Hepatocyte (in vitro differentiated cells): ENCODE measurements at regions not wholly inside any gene's neighbourhood (a gene's known extent, or its start where the extent isn't known, plus 50 kb on each side); places are given as distances from the start of the nearest gene placed in this dataset.

ENCODE experiments used
- DNase-seq: peaks from one replicate; pipeline ENCODE4 v3.0.0-alpha.2; 2016; ENCODE audit warnings: low spot score
- H2AFZ ChIP-seq: fragments of 200-600 bp; sonication (generic); 2 replicates; pipeline ENCODE4 v1.6.0; 2016; ENCODE audit warnings: antibody characterized with exemption, mild to moderate bottlenecking
- H3K27ac ChIP-seq: fragments of 200-600 bp; sonication (generic); 2 replicates; pipeline ENCODE4 v1.5.1; 2016; ENCODE audit warnings: mild to moderate bottlenecking
- H3K27me3 ChIP-seq: fragments of 200-600 bp; sonication (generic); 2 replicates; pipeline ENCODE4 v1.6.1; 2016
- H3K36me3 ChIP-seq: fragments of 200-600 bp; sonication (generic); replicated peaks from 2 replicates; pipeline ENCODE4 v1.5.1; 2016; ENCODE audit warnings: low read depth; ENCODE audit not compliant: insufficient read depth
- H3K4me1 ChIP-seq: fragments of 200-600 bp; sonication (generic); 2 replicates; pipeline ENCODE4 v1.5.1; 2016; ENCODE audit warnings: mild to moderate bottlenecking, moderate library complexity; ENCODE audit not compliant: insufficient read depth
- H3K4me2 ChIP-seq: fragments of 200-600 bp; sonication (generic); 2 replicates; pipeline ENCODE4 v1.6.0; 2016
- H3K4me3 ChIP-seq: fragments of 200-600 bp; sonication (generic); 2 replicates; pipeline ENCODE4 v1.5.1; 2016; ENCODE audit warnings: mild to moderate bottlenecking
- H3K79me2 ChIP-seq: fragments of 200-600 bp; sonication (generic); 2 replicates; pipeline ENCODE4 v1.6.0; 2017; ENCODE audit warnings: mild to moderate bottlenecking
- H3K9me2 ChIP-seq: fragments of 200-600 bp; sonication (generic); replicated peaks from 2 replicates; pipeline ENCODE4 v1.6.0; 2017; ENCODE audit warnings: mild to moderate bottlenecking; ENCODE audit not compliant: insufficient read depth
- H3K9me3 ChIP-seq: fragments of 200-600 bp; sonication (generic); 2 replicates; pipeline ENCODE4 v1.5.1; 2016; ENCODE audit warnings: low read depth, mild to moderate bottlenecking
- H4K20me1 ChIP-seq: fragments of 200-600 bp; sonication (generic); 2 replicates; pipeline ENCODE4 v1.6.0; 2016; ENCODE audit warnings: mild to moderate bottlenecking; ENCODE audit not compliant: insufficient read depth, poor library complexity, severe bottlenecking
- EZH2 ChIP-seq: fragments of 200-600 bp; sonication (generic); IDR thresholded peaks from 2 replicates; pipeline ENCODE4 v1.6.1; 2016; ENCODE audit warnings: antibody characterized with exemption, mild to moderate bottlenecking, borderline replicate concordance
- EZH2phosphoT487 ChIP-seq: fragments of 200-600 bp; sonication (generic); IDR thresholded peaks from one replicate; pipeline ENCODE4 v1.6.1; 2018; ENCODE audit warnings: antibody characterized with exemption, mild to moderate bottlenecking, low read depth, moderate library complexity; ENCODE audit not compliant: unreplicated experiment, severe bottlenecking
- WGBS: methylation state at CpG from one replicate; pipeline ENCODE4 v1.1.6; 2016; ENCODE audit warnings: low lambda C conversion rate; ENCODE audit errors: missing lambda C conversion rate; 5-methylcytosine and 5-hydroxymethylcytosine counted together
- TF ChIP-seq, protein P1 (sequence below): fragments of 200-600 bp; sonication (generic); IDR thresholded peaks from 2 replicates; pipeline ENCODE4 v1.5.1; 2016; ENCODE audit warnings: antibody characterized with exemption, mild to moderate bottlenecking; ENCODE audit not compliant: poor library complexity

DNA sequence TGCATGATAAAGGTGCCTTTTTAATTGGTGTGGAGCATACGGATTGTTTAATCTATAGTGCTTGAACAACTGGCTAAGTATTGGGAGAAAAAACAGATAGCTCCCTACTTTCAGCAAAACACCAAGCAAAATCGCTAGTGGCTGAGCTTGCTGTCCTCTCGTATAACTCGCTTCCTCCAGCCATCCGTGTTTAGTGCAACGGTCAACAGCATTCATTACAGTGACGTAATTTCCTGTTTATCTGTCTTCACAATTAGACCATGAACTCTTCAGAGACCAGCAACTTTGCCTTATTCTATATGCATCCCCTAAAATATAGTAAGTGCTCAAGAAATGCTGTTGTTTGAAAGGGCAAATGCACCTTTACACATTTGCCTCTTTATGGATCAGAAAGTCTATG, 511.9 kb downstream of the HAPSTR1 start:
- DNase-seq, result no peak
- Histone ChIP-seq H4K20me1 (no peaks in the 10 kb centered on the region), H3K4me2 (no peak overlapping the region), H3K79me2 (no peaks in the 10 kb centered on the region), H3K36me3 (no peaks in the 10 kb centered on the region), H3K4me1 (no peaks in the 10 kb centered on the region), H3K9me2 (no peaks in the 10 kb centered on the region), H3K27ac (no peak overlapping the region), H2AFZ (no peak overlapping the region), H3K9me3 (no peaks in the 10 kb centered on the region), H3K4me3 (no peak overlapping the region), H3K27me3 (no peaks in the 10 kb centered on the region)
- no peak for TF ChIP-seq EZH2
- 72% methylated on average over 7 of the region's 7 CpGs for WGBS

DNA sequence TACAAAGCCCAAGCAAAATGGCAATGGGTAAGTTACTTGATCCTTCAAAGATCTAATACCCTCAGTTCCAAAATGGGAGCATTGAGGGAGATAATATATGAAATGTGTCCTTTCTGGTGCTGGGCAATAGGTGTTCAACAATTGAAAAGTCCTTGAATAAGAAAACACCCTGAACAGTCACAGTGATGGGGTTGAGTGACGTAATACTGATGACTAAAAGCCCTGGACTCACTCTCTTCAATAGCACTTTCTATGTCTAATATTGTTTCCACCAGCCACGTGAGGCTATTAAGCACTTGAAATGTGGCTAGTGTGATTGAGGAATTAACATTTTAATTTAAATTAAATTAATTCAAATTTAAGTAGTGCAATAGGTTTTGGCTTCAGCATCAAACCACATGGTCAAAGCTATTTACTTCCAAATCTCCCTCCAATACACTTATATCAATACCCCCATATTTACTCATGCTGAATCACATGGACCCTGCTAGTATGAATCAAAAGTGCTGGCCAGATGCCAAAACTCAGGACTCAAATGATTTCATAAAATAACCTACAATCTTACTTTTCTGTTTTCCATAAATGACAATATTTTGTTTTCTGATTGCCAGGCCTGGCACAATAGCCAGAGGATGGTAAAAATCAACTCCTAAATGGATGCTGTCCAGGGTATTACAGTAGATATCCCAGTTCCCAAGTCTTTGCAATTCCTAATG, 516.2 kb downstream of the HAPSTR1 start:
- Histone ChIP-seq H3K4me2 (no peak overlapping the region), H3K9me2 (no peaks in the 10 kb centered on the region), H3K79me2 (no peaks in the 10 kb centered on the region), H3K9me3 (no peaks in the 10 kb centered on the region), H4K20me1 (no peaks in the 10 kb centered on the region), H3K27ac (no peak overlapping the region), H3K4me1 (no peaks in the 10 kb centered on the region), H3K27me3 (no peaks in the 10 kb centered on the region), H3K4me3 (no peak overlapping the region), H3K36me3 (no peaks in the 10 kb centered on the region), H2AFZ (no peak overlapping the region)
- no peak for TF ChIP-seq EZH2phosphoT487
- no peak for TF ChIP-seq EZH2
- TF ChIP-seq, protein P1, sequence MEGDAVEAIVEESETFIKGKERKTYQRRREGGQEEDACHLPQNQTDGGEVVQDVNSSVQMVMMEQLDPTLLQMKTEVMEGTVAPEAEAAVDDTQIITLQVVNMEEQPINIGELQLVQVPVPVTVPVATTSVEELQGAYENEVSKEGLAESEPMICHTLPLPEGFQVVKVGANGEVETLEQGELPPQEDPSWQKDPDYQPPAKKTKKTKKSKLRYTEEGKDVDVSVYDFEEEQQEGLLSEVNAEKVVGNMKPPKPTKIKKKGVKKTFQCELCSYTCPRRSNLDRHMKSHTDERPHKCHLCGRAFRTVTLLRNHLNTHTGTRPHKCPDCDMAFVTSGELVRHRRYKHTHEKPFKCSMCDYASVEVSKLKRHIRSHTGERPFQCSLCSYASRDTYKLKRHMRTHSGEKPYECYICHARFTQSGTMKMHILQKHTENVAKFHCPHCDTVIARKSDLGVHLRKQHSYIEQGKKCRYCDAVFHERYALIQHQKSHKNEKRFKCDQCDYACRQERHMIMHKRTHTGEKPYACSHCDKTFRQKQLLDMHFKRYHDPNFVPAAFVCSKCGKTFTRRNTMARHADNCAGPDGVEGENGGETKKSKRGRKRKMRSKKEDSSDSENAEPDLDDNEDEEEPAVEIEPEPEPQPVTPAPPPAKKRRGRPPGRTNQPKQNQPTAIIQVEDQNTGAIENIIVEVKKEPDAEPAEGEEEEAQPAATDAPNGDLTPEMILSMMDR, result no peak
- WGBS, result 88% methylated on average over 2 of the region's 2 CpGs
- no peak for DNase-seq

- no peak overlapping the region for H3K4me3 ChIP-seq
- H3K9me2 ChIP-seq, result no peaks in the 10 kb centered on the region
- H3K27me3 ChIP-seq, result no peaks in the 10 kb centered on the region
- no peak overlapping the region for H2AFZ ChIP-seq
- no peaks in the 10 kb centered on the region for H3K4me1 ChIP-seq
- DNase-seq, result no peak
- no peak overlapping the region for H3K27ac ChIP-seq
- H3K4me2 ChIP-seq, result no peak overlapping the region
- no peaks in the 10 kb centered on the region for H3K9me3 ChIP-seq
- TF ChIP-seq EZH2, result no peak
- TF ChIP-seq, protein P1, result no peak
- no peak for TF ChIP-seq EZH2phosphoT487
- WGBS, result 77% methylated on average over 5 of the region's 5 CpGs
- H3K79me2 ChIP-seq, result no peaks in the 10 kb centered on the region
- no peaks in the 10 kb centered on the region for H4K20me1 ChIP-seq
- H3K36me3 ChIP-seq, result no peaks in the 10 kb centered on the region
Measured at GRCh38 chr16:9610727-9611126, 519.3 kb downstream of the HAPSTR1 start.

DNA sequence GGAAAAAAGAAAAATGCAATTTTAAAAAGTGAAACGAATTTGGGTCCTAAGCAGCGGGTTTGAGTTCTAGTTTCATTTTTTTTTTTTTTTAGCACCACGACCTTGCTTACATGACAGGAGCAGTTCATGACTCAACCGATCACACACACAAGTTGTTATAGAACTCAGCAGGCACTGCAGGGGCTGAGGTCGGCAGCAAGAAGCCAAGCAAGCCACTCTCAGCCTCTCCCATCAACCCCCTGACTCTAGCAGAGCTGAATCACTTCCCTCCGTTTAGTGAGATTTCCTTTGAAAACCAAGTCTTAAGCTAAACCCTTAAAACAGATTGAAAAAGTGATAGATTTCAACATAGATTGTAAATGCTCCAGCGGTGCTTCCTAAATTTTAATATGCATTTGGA, 520.8 kb downstream of the HAPSTR1 start:
- H3K9me2 ChIP-seq, result no peaks in the 10 kb centered on the region
- H3K9me3 ChIP-seq, result no peaks in the 10 kb centered on the region
- TF ChIP-seq EZH2phosphoT487, result no peak
- TF ChIP-seq, protein P1, result no peak
- no peak for TF ChIP-seq EZH2
- no peaks in the 10 kb centered on the region for H3K79me2 ChIP-seq
- H3K4me3 ChIP-seq, result no peak overlapping the region
- 52% methylated on average over 7 of the region's 7 CpGs for WGBS
- no peak overlapping the region for H3K4me2 ChIP-seq
- H3K27ac ChIP-seq, result no peak overlapping the region
- no peak for DNase-seq
- no peaks in the 10 kb centered on the region for H3K36me3 ChIP-seq
- no peaks in the 10 kb centered on the region for H4K20me1 ChIP-seq
- no peaks in the 10 kb centered on the region for H3K4me1 ChIP-seq
- no peaks in the 10 kb centered on the region for H3K27me3 ChIP-seq
- H2AFZ ChIP-seq, result no peak overlapping the region
